SK-N-MC (cell line): ENCODE measurements at regions not wholly inside any gene's neighbourhood (a gene's known extent, or its start where the extent isn't known, plus 50 kb on each side); places are given as distances from the start of the nearest gene placed in this dataset.

Experiments
- EZH2 ChIP-seq: fragments of 200-600 bp; sonication (generic); IDR thresholded peaks from one replicate; pipeline ENCODE4 v1.6.1; 2017; ENCODE audit warnings: antibody characterized with exemption
- FOXP2 ChIP-seq: optimal IDR thresholded peaks from 2 replicates; pipeline ENCODE3; 2011; ENCODE audit warnings: mild to moderate bottlenecking, moderate library complexity; ENCODE audit not compliant: insufficient read depth; ENCODE audit errors: extremely low read length, control extremely low read depth
- POLR2AphosphoS5 ChIP-seq: IDR thresholded peaks from 2 replicates; pipeline ENCODE4 v1.6.1; 2012; ENCODE audit warnings: mild to moderate bottlenecking, low read depth, low read length, borderline replicate concordance

GRCh38 chr3:164608554-164609276 lies 469.6 kb downstream of the SI start:
- no peak for TF ChIP-seq POLR2AphosphoS5
- no peak for TF ChIP-seq EZH2
- no peak for TF ChIP-seq FOXP2
